ENCODE measurements at regions not wholly inside any gene's neighbourhood (a gene's known extent, or its start where the extent isn't known, plus 50 kb on each side); places are given as distances from the start of the nearest gene placed in this dataset.

- H3K27ac Mint-ChIP-seq = no peak overlapping the region
- POLR2A ChIA-PET = no interaction called here
- intact Hi-C loops (cut with micrococcal nuclease) = no loop called here
- Histone ChIP-seq H3K4me1 (ENCODE audit: control insufficient read depth in 2 of 2, insufficient read depth in 2 of 2, low read length in 2 of 2) (no peaks in the 10 kb centered on the region), H3K27me3 (ENCODE audit: control insufficient read depth in 2 of 2, insufficient read depth in 2 of 2, low read length in 2 of 2) (no peaks in the 10 kb centered on the region), H3K9me3 (ENCODE audit: control insufficient read depth in 2 of 3, low read length in 3 of 3) (no peaks in the 10 kb centered on the region), H3K4me3 (ENCODE audit: low read length) (no peak overlapping the region), H3K27ac (ENCODE audit: low read depth, low read length) (no peak overlapping the region), H3K36me3 (ENCODE audit: control insufficient read depth in 2 of 3, insufficient read depth in 3 of 3, low read length in 3 of 3) (no peaks in the 10 kb centered on the region)
- CTCF ChIA-PET = no interaction called here
- no peaks in the 10 kb centered on the region for H3K9me3 Mint-ChIP-seq
- H3K27me3 Mint-ChIP-seq = peaks cover 4 to 68% (median 39%) of the 10 kb centered on the region in 5 donors
- H3K36me3 Mint-ChIP-seq = peaks cover 0 to 5% (median 0%) of the 10 kb centered on the region in 5 donors
- no peaks in the 10 kb centered on the region for H3K4me1 Mint-ChIP-seq
- DNase-seq (no peak), ATAC-seq (no peak)
- H3K4me3 Mint-ChIP-seq = no peak overlapping the region
Observed at GRCh38 chr11:134478611-134479010, 66.6 kb upstream of the B3GAT1 start.

GRCh38 chr11:134478176-134478575 is 66.1 kb upstream of the B3GAT1 start:
- Mint-ChIP-seq H3K27me3 (peaks cover 4 to 72% (median 43%) of the 10 kb centered on the region in 5 donors), H3K36me3 (peaks cover 0 to 5% (median 0%) of the 10 kb centered on the region in 5 donors), H3K9me3 (no peaks in the 10 kb centered on the region), H3K27ac (no peak overlapping the region), H3K4me1 (no peaks in the 10 kb centered on the region), H3K4me3 (no peak overlapping the region)
- H3K4me1 ChIP-seq (ENCODE audit: control insufficient read depth in 2 of 2, insufficient read depth in 2 of 2, low read length in 2 of 2) = no peaks in the 10 kb centered on the region
- H3K4me3 ChIP-seq (ENCODE audit: low read length) = no peak overlapping the region
- H3K36me3 ChIP-seq (ENCODE audit: control insufficient read depth in 2 of 3, insufficient read depth in 3 of 3, low read length in 3 of 3) = no peaks in the 10 kb centered on the region
- no peak for DNase-seq
- POLR2A ChIA-PET = no interaction called here
- H3K9me3 ChIP-seq (ENCODE audit: control insufficient read depth in 2 of 3, low read length in 3 of 3) = no peaks in the 10 kb centered on the region
- H3K27me3 ChIP-seq (ENCODE audit: control insufficient read depth in 2 of 2, insufficient read depth in 2 of 2, low read length in 2 of 2) = no peaks in the 10 kb centered on the region
- no peak for ATAC-seq
- intact Hi-C loops (cut with micrococcal nuclease) = no loop called here
- CTCF ChIA-PET = no interaction called here
- no peak overlapping the region for H3K27ac ChIP-seq (ENCODE audit: low read depth, low read length)

DNA sequence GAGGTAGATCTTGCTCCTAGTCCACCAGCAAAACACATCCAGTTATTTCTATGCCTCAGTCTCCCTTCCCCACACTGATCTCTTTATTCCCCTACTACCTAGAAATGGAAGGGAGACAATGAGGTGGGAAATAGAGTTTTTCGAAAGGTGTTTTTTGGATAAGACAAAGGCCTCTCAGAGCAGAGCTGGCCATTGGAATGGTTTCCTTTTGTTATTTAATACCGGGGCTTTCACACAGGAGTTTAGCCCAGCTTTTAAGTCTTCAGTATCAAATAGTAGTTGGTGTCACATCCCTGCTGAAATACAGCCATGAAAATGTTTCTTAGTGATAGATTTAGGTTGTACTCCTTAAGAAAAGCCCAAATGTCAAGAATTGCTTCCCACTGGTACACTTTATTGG is 65.4 kb upstream of the B3GAT1 start:
- Histone ChIP-seq H3K9me3 (ENCODE audit: control insufficient read depth in 2 of 3, low read length in 3 of 3) (no peaks in the 10 kb centered on the region), H3K27me3 (ENCODE audit: control insufficient read depth in 2 of 2, insufficient read depth in 2 of 2, low read length in 2 of 2) (no peaks in the 10 kb centered on the region), H3K36me3 (ENCODE audit: control insufficient read depth in 2 of 3, insufficient read depth in 3 of 3, low read length in 3 of 3) (no peaks in the 10 kb centered on the region), H3K27ac (ENCODE audit: low read depth, low read length) (no peak overlapping the region), H3K4me3 (ENCODE audit: low read length) (no peak overlapping the region), H3K4me1 (ENCODE audit: control insufficient read depth in 2 of 2, insufficient read depth in 2 of 2, low read length in 2 of 2) (no peaks in the 10 kb centered on the region)
- no peak overlapping the region for H3K4me3 Mint-ChIP-seq
- H3K4me1 Mint-ChIP-seq = no peaks in the 10 kb centered on the region
- POLR2A ChIA-PET = no interaction called here
- peaks cover 4 to 79% (median 45%) of the 10 kb centered on the region in 5 donors for H3K27me3 Mint-ChIP-seq
- CTCF ChIA-PET = no interaction called here
- intact Hi-C loops (cut with micrococcal nuclease) = no loop called here
- no peak for ATAC-seq
- H3K36me3 Mint-ChIP-seq = peaks cover 0 to 5% (median 0%) of the 10 kb centered on the region in 5 donors
- no peak overlapping the region for H3K27ac Mint-ChIP-seq
- no peaks in the 10 kb centered on the region for H3K9me3 Mint-ChIP-seq
- no peak for DNase-seq

- Mint-ChIP-seq H3K4me3 (no peak overlapping the region), H3K4me1 (no peaks in the 10 kb centered on the region)
Observed at GRCh38 chr11:134476435-134477021, 64.5 kb upstream of the B3GAT1 start.

GRCh38 chr11:134475951-134476350 is 63.9 kb upstream of the B3GAT1 start:
- H3K27me3 Mint-ChIP-seq = peaks cover 6 to 84% (median 51%) of the 10 kb centered on the region in 5 donors
- ATAC-seq (no peak), DNase-seq (no peak)
- intact Hi-C loops (cut with micrococcal nuclease) = no loop called here
- Histone ChIP-seq H3K27me3 (ENCODE audit: control insufficient read depth in 2 of 2, insufficient read depth in 2 of 2, low read length in 2 of 2) (no peaks in the 10 kb centered on the region), H3K4me1 (ENCODE audit: control insufficient read depth in 2 of 2, insufficient read depth in 2 of 2, low read length in 2 of 2) (no peaks in the 10 kb centered on the region), H3K9me3 (ENCODE audit: control insufficient read depth in 2 of 3, low read length in 3 of 3) (no peaks in the 10 kb centered on the region), H3K4me3 (ENCODE audit: low read length) (no peak overlapping the region), H3K27ac (ENCODE audit: low read depth, low read length) (no peak overlapping the region), H3K36me3 (ENCODE audit: control insufficient read depth in 2 of 3, insufficient read depth in 3 of 3, low read length in 3 of 3) (no peaks in the 10 kb centered on the region)
- no peaks in the 10 kb centered on the region for H3K4me1 Mint-ChIP-seq
- ChIA-PET CTCF (no interaction called here), POLR2A (no interaction called here)
- H3K9me3 Mint-ChIP-seq = no peaks in the 10 kb centered on the region
- H3K27ac Mint-ChIP-seq = no peak overlapping the region
- no peak overlapping the region for H3K4me3 Mint-ChIP-seq
- H3K36me3 Mint-ChIP-seq = peaks cover 0 to 5% (median 0%) of the 10 kb centered on the region in 5 donors

More at GRCh38 chr11:134476435-134477021, 64.5 kb upstream of the B3GAT1 start:
- intact Hi-C loops (cut with micrococcal nuclease) = no loop called here
- ChIA-PET CTCF (no interaction called here), POLR2A (no interaction called here)
- Mint-ChIP-seq H3K27me3 (peaks cover 4 to 80% (median 46%) of the 10 kb centered on the region in 5 donors), H3K27ac (no peak overlapping the region), H3K36me3 (peaks cover 0 to 5% (median 0%) of the 10 kb centered on the region in 5 donors), H3K9me3 (no peaks in the 10 kb centered on the region)
- no peak overlapping the region for H3K27ac ChIP-seq (ENCODE audit: low read depth, low read length)
- ATAC-seq (no peak), DNase-seq (no peak)
- H3K4me3 ChIP-seq (ENCODE audit: low read length) = no peak overlapping the region
- no peaks in the 10 kb centered on the region for H3K9me3 ChIP-seq (ENCODE audit: control insufficient read depth in 2 of 3, low read length in 3 of 3)
- no peaks in the 10 kb centered on the region for H3K4me1 ChIP-seq (ENCODE audit: control insufficient read depth in 2 of 2, insufficient read depth in 2 of 2, low read length in 2 of 2)
- no peaks in the 10 kb centered on the region for H3K27me3 ChIP-seq (ENCODE audit: control insufficient read depth in 2 of 2, insufficient read depth in 2 of 2, low read length in 2 of 2)
- no peaks in the 10 kb centered on the region for H3K36me3 ChIP-seq (ENCODE audit: control insufficient read depth in 2 of 3, insufficient read depth in 3 of 3, low read length in 3 of 3)

DNA sequence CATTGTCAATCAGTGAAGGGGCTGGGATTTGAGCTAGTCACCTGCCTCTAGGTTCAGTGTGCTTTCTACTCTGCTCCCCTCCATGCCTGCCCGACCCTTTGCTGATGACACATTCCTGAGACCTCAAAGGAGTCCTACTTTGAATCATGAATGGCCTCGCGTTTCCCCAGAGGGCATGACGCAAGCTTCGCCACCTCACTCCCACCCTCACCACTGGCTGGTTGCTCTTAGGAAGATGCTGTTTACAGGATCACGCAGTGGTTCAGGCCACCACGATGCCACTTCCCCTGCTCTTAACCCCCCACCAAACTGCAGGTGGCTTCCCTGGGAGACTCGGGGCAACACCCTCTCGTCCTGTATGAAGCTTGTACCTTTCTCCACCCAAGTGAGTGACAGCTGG is 62.9 kb upstream of the B3GAT1 start:
- Mint-ChIP-seq H3K27me3 (peaks cover 9 to 77% (median 48%) of the 10 kb centered on the region in 5 donors), H3K4me1 (no peaks in the 10 kb centered on the region), H3K9me3 (no peaks in the 10 kb centered on the region), H3K27ac (no peak overlapping the region), H3K4me3 (no peak overlapping the region), H3K36me3 (peaks cover 0 to 5% (median 0%) of the 10 kb centered on the region in 5 donors)
- Histone ChIP-seq H3K27me3 (ENCODE audit: control insufficient read depth in 2 of 2, insufficient read depth in 2 of 2, low read length in 2 of 2) (no peaks in the 10 kb centered on the region), H3K36me3 (ENCODE audit: control insufficient read depth in 2 of 3, insufficient read depth in 3 of 3, low read length in 3 of 3) (no peaks in the 10 kb centered on the region), H3K27ac (ENCODE audit: low read depth, low read length) (no peak overlapping the region), H3K9me3 (ENCODE audit: control insufficient read depth in 2 of 3, low read length in 3 of 3) (no peaks in the 10 kb centered on the region), H3K4me3 (ENCODE audit: low read length) (no peak overlapping the region), H3K4me1 (ENCODE audit: control insufficient read depth in 2 of 2, insufficient read depth in 2 of 2, low read length in 2 of 2) (no peaks in the 10 kb centered on the region)
- no peak for ATAC-seq
- intact Hi-C loops (cut with micrococcal nuclease) = no loop called here
- DNase-seq = no peak
- POLR2A ChIA-PET = no interaction called here
- CTCF ChIA-PET = no interaction called here

GRCh38 chr11:134474070-134474860 is 62.2 kb upstream of the B3GAT1 start:
- H3K4me3 Mint-ChIP-seq = no peak overlapping the region
- ChIA-PET POLR2A (no interaction called here), CTCF (interaction anchor here (0.6 kb wide), 1 partner anchor 119 kb away, joined by 3 read pairs; no protein-coding TSS in a partner anchor)
- H3K36me3 ChIP-seq (ENCODE audit: control insufficient read depth in 2 of 3, insufficient read depth in 3 of 3, low read length in 3 of 3) = no peaks in the 10 kb centered on the region
- ATAC-seq = no peak
- intact Hi-C loops (cut with micrococcal nuclease) = no loop called here
- H3K4me3 ChIP-seq (ENCODE audit: low read length) = no peak overlapping the region
- H3K9me3 ChIP-seq (ENCODE audit: control insufficient read depth in 2 of 3, low read length in 3 of 3) = no peaks in the 10 kb centered on the region
- peaks cover 11 to 75% (median 48%) of the 10 kb centered on the region in 5 donors for H3K27me3 Mint-ChIP-seq
- H3K4me1 ChIP-seq (ENCODE audit: control insufficient read depth in 2 of 2, insufficient read depth in 2 of 2, low read length in 2 of 2) = no peaks in the 10 kb centered on the region
- H3K36me3 Mint-ChIP-seq = peaks cover 0 to 5% (median 0%) of the 10 kb centered on the region in 5 donors
- peaks cover 0 to 1% (median 0%) of the 10 kb centered on the region in 7 donors for H3K4me1 Mint-ChIP-seq
- no peaks in the 10 kb centered on the region for H3K9me3 Mint-ChIP-seq
- no peak for DNase-seq
- H3K27ac Mint-ChIP-seq = no peak overlapping the region
- no peaks in the 10 kb centered on the region for H3K27me3 ChIP-seq (ENCODE audit: control insufficient read depth in 2 of 2, insufficient read depth in 2 of 2, low read length in 2 of 2)
- no peak overlapping the region for H3K27ac ChIP-seq (ENCODE audit: low read depth, low read length)

Data from naive thymus-derived CD4-positive, alpha-beta T cell (primary cell).